H9 (cell line): ENCODE measurements at regions not wholly inside any gene's neighbourhood (a gene's known extent, or its start where the extent isn't known, plus 50 kb on each side); places are given as distances from the start of the nearest gene placed in this dataset.

ENCODE experiments used
- DNase-seq: peaks from one replicate; pipeline ENCODE4 v3.0.0-alpha.2; 2017
- H2AFZ ChIP-seq: one replicate; pipeline ENCODE4 v1.6.1; 2013; ENCODE audit warnings: mild to moderate bottlenecking, low read length, control low read depth, moderate library complexity
- H2AK5ac ChIP-seq: 2 replicates; pipeline ENCODE4 v1.6.1; 2013; ENCODE audit warnings: low read length, control low read depth, mixed read lengths; ENCODE audit not compliant: insufficient read length
- H2BK120ac ChIP-seq: one replicate; pipeline ENCODE4 v1.6.1; 2013; ENCODE audit warnings: low read depth, mild to moderate bottlenecking, low read length, control low read depth, inconsistent platforms; ENCODE audit not compliant: poor library complexity, severe bottlenecking
- H2BK12ac ChIP-seq: 2 replicates; pipeline ENCODE4 v1.6.1; 2013; ENCODE audit warnings: low read length, control low read depth, mixed read lengths, low read depth; ENCODE audit not compliant: insufficient read length
- H2BK15ac ChIP-seq: 2 replicates; pipeline ENCODE4 v1.6.1; 2013; ENCODE audit warnings: low read depth, low read length, control low read depth
- H2BK20ac ChIP-seq: one replicate; pipeline ENCODE4 v1.6.1; 2013; ENCODE audit warnings: low read depth, mild to moderate bottlenecking, low read length, control low read depth, inconsistent platforms; ENCODE audit not compliant: poor library complexity, severe bottlenecking
- H2BK5ac ChIP-seq: 2 replicates; pipeline ENCODE4 v1.6.1; 2013; ENCODE audit warnings: low read length, control low read depth, mixed read lengths; ENCODE audit not compliant: insufficient read length
- H3K14ac ChIP-seq: 2 replicates; pipeline ENCODE4 v1.6.1; 2013; ENCODE audit warnings: low read length, control low read depth; ENCODE audit not compliant: insufficient read depth
- H3K18ac ChIP-seq: 2 replicates; pipeline ENCODE4 v1.6.1; 2013; ENCODE audit warnings: low read depth, mild to moderate bottlenecking, mixed read lengths, low read length, control low read depth; ENCODE audit not compliant: insufficient read length
- H3K23ac ChIP-seq: 2 replicates; pipeline ENCODE4 v1.6.1; 2013; ENCODE audit warnings: low read length, control low read depth, mixed read lengths, low read depth; ENCODE audit not compliant: insufficient read length
- H3K23me2 ChIP-seq: 2 replicates; pipeline ENCODE4 v1.6.1; 2013; ENCODE audit warnings: low read depth, mild to moderate bottlenecking, mixed read lengths, low read length, control low read depth; ENCODE audit not compliant: insufficient read length, poor library complexity, severe bottlenecking
- H3K27ac ChIP-seq: 2 replicates; pipeline ENCODE4 v1.5.1; 2013; ENCODE audit warnings: low read length, control low read depth, mixed read lengths, low read depth; ENCODE audit not compliant: insufficient read length
- H3K27me3 ChIP-seq: 2 replicates; pipeline ENCODE4 v1.6.1; 2013; ENCODE audit warnings: low read length, control low read depth, inconsistent platforms; ENCODE audit not compliant: insufficient read depth
- H3K4ac ChIP-seq: 2 replicates; pipeline ENCODE4 v1.6.1; 2013; ENCODE audit warnings: low read depth, mild to moderate bottlenecking, control low read depth, inconsistent platforms, low read length, moderate library complexity
- H3K4me1 ChIP-seq: 2 replicates; pipeline ENCODE4 v1.6.1; 2013; ENCODE audit warnings: low read length, control low read depth, inconsistent platforms; ENCODE audit not compliant: insufficient read depth
- H3K4me2 ChIP-seq: 2 replicates; pipeline ENCODE4 v1.6.1; 2013; ENCODE audit warnings: low read length, control low read depth, mixed read lengths; ENCODE audit not compliant: insufficient read length, insufficient read depth
- H3K56ac ChIP-seq: 2 replicates; pipeline ENCODE4 v1.6.1; 2013; ENCODE audit warnings: low read depth, mild to moderate bottlenecking, mixed read lengths, low read length, control low read depth; ENCODE audit not compliant: insufficient read length
- H3K79me1 ChIP-seq: 2 replicates; pipeline ENCODE4 v1.6.1; 2013; ENCODE audit warnings: low read depth, mild to moderate bottlenecking, moderate library complexity, low read length, control low read depth, inconsistent platforms; ENCODE audit not compliant: insufficient read depth, poor library complexity, severe bottlenecking
- H3K79me2 ChIP-seq: 2 replicates; pipeline ENCODE4 v1.6.1; 2013; ENCODE audit warnings: low read length, control low read depth, inconsistent platforms; ENCODE audit not compliant: insufficient read depth
- H3K9ac ChIP-seq: 2 replicates; pipeline ENCODE4 v1.6.1; 2013; ENCODE audit warnings: low read length, control low read depth, mixed read lengths; ENCODE audit not compliant: insufficient read length; ENCODE audit errors: extremely low read depth
- H3K9me3 ChIP-seq: one replicate; pipeline ENCODE4 v1.6.1; 2013; ENCODE audit warnings: low read depth, low read length, inconsistent platforms; ENCODE audit not compliant: control insufficient read depth
- H3T11ph ChIP-seq: one replicate; pipeline ENCODE4 v1.6.1; 2013; ENCODE audit warnings: mild to moderate bottlenecking, low read length, control low read depth, inconsistent platforms
- H4K20me1 ChIP-seq: one replicate; pipeline ENCODE4 v1.6.1; 2013; ENCODE audit not compliant: control insufficient read depth, insufficient read length, insufficient read depth
- H4K5ac ChIP-seq: 2 replicates; pipeline ENCODE4 v1.6.1; 2013; ENCODE audit warnings: low read depth, mild to moderate bottlenecking, mixed read lengths, low read length, control low read depth; ENCODE audit not compliant: insufficient read length
- H4K8ac ChIP-seq: replicated peaks from 2 replicates; pipeline ENCODE4 v1.6.1; 2013; ENCODE audit warnings: low read length, control low read depth, mixed read lengths, low read depth; ENCODE audit not compliant: insufficient read length
- H4K91ac ChIP-seq: 2 replicates; pipeline ENCODE4 v1.6.1; 2013; ENCODE audit warnings: low read depth, mild to moderate bottlenecking, moderate library complexity, mixed read lengths, low read length, control low read depth; ENCODE audit not compliant: insufficient read length
- H3K27ac Mint-ChIP-seq, 3 experiments: 2 replicates in 2 of 3; 3 replicates in 1 of 3; pipeline ENCODE4 v1.8.0; 2020 to 2021; ENCODE audit warnings: mixed read lengths in 3 of 3, mild to moderate bottlenecking in 1 of 3, moderate library complexity in 1 of 3
- H3K27me3 Mint-ChIP-seq: 2 replicates; pipeline ENCODE4 v1.8.0; 2021; ENCODE audit warnings: low read depth, mild to moderate bottlenecking, moderate library complexity, mixed read lengths
- H3K36me3 Mint-ChIP-seq, 3 experiments: 2 replicates in 2 of 3; 3 replicates in 1 of 3; pipeline ENCODE4 v1.8.0; 2020 to 2021; ENCODE audit warnings: low read depth in 3 of 3, mixed read lengths in 3 of 3; ENCODE audit not compliant: insufficient read depth in 1 of 3
- H3K4me1 Mint-ChIP-seq, 2 experiments: 2 replicates each; pipeline ENCODE4 v1.8.0; 2020; ENCODE audit warnings: mixed read lengths in 2 of 2
- H3K4me3 Mint-ChIP-seq, 2 experiments: 2 replicates in 1 of 2; 3 replicates in 1 of 2; pipeline ENCODE4 v1.8.0; 2020 to 2021; ENCODE audit warnings: mild to moderate bottlenecking in 2 of 2, mixed read lengths in 2 of 2, moderate library complexity in 1 of 2
- H3K9me3 Mint-ChIP-seq, 2 experiments: 2 replicates in 1 of 2; 3 replicates in 1 of 2; pipeline ENCODE4 v1.8.0; 2020; ENCODE audit warnings: mild to moderate bottlenecking in 2 of 2, mixed read lengths in 2 of 2, moderate library complexity in 1 of 2
- WGBS: extraction: QIAGEN DNeasy Blood & Tissue Kit; methylation state at CpG from one replicate; pipeline ENCODE4 v1.1.7; 2013; ENCODE audit warnings: missing lambda C conversion rate, low lambda C conversion rate, mixed read lengths; ENCODE audit not compliant: insufficient read length; ENCODE audit errors: extremely low coverage; 5-methylcytosine and 5-hydroxymethylcytosine counted together
- TF ChIP-seq, protein P1 (sequence below): fragments of 200-600 bp; sonication (generic); conservative IDR thresholded peaks from 3 replicates; pipeline ENCODE4 v1.8.0; 2021; ENCODE audit warnings: antibody characterized with exemption, mild to moderate bottlenecking

DNA sequence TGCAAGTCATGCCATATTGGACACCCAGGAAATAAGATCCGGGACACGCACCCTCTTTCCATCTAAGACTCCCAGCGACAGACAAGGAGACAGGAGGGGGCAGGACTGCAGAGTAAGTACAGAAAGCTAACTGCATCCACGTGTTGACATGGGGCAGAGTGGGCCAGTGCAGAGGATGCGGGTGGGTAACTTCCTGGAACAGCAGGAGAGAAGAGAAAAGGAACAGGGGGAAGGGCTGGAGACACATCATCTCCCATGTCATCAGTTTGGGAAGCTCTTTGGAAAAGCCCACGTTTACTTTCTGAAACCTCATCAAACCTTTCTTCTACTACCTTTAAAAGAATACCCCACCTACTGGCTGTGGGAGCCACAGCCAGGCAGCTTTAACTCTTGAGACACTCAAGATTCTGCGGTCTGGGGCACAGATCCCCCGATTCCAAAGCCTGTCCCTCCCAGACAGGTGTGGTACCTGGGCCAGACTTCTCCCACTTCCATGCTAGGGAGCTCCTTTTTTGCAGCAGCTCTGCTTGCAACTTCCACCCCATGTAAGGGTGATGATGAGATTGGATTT is 273.5 kb upstream of the RPL38 start:
- no peak overlapping the region for H2BK120ac ChIP-seq
- no peaks in the 10 kb centered on the region for H3K23me2 ChIP-seq
- no peak overlapping the region for H2AK5ac ChIP-seq
- Mint-ChIP-seq H3K4me3 (no peak overlapping the region), H3K4me1 (peaks cover 3 to 14% of the 10 kb centered on the region in 2 experiments), H3K27me3 (peaks cover 47% of the 10 kb centered on the region), H3K36me3 (no peaks in the 10 kb centered on the region; a peak in 1 of 7 replicates), H3K9me3 (peaks cover 6 to 17% of the 10 kb centered on the region in 2 experiments; a peak in 4 of 5 replicates), H3K27ac (no peak overlapping the region)
- H3K27ac ChIP-seq: no peak overlapping the region
- H3K4ac ChIP-seq: no peak overlapping the region
- no peak overlapping the region for H3K9ac ChIP-seq
- no peak overlapping the region for H3K4me2 ChIP-seq
- H4K5ac ChIP-seq: no peak overlapping the region
- whole genome bisulfite sequencing: no CpG with 5 or more reads among the region's 8 CpGs
- no peak overlapping the region for H2BK20ac ChIP-seq
- H2AFZ ChIP-seq: no peak overlapping the region
- H4K91ac ChIP-seq: no peak overlapping the region
- H2BK12ac ChIP-seq: no peak overlapping the region
- no peaks in the 10 kb centered on the region for H3K79me1 ChIP-seq
- H2BK15ac ChIP-seq: no peak overlapping the region
- no peak for DNase-seq
- H3K23ac ChIP-seq: no peak overlapping the region
- no peak overlapping the region for H3K18ac ChIP-seq
- no peaks in the 10 kb centered on the region for H3K4me1 ChIP-seq
- no peaks in the 10 kb centered on the region for H3K79me2 ChIP-seq
- no peak overlapping the region for H4K8ac ChIP-seq
- no peak overlapping the region for H3T11ph ChIP-seq
- no peaks in the 10 kb centered on the region for H4K20me1 ChIP-seq
- H3K56ac ChIP-seq: no peak overlapping the region
- no peaks in the 10 kb centered on the region for H3K27me3 ChIP-seq
- no peak overlapping the region for H2BK5ac ChIP-seq
- no peaks in the 10 kb centered on the region for H3K9me3 ChIP-seq
- no peak overlapping the region; the same call in 1 of the 2 replicates for H3K14ac ChIP-seq
- TF ChIP-seq, protein P1, sequence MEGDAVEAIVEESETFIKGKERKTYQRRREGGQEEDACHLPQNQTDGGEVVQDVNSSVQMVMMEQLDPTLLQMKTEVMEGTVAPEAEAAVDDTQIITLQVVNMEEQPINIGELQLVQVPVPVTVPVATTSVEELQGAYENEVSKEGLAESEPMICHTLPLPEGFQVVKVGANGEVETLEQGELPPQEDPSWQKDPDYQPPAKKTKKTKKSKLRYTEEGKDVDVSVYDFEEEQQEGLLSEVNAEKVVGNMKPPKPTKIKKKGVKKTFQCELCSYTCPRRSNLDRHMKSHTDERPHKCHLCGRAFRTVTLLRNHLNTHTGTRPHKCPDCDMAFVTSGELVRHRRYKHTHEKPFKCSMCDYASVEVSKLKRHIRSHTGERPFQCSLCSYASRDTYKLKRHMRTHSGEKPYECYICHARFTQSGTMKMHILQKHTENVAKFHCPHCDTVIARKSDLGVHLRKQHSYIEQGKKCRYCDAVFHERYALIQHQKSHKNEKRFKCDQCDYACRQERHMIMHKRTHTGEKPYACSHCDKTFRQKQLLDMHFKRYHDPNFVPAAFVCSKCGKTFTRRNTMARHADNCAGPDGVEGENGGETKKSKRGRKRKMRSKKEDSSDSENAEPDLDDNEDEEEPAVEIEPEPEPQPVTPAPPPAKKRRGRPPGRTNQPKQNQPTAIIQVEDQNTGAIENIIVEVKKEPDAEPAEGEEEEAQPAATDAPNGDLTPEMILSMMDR: peak; percentile 42; the same call in 2 of the 3 replicates
